ENCODE measurements at regions not wholly inside any gene's neighbourhood (a gene's known extent, or its start where the extent isn't known, plus 50 kb on each side); places are given as distances from the start of the nearest gene placed in this dataset.

DNA sequence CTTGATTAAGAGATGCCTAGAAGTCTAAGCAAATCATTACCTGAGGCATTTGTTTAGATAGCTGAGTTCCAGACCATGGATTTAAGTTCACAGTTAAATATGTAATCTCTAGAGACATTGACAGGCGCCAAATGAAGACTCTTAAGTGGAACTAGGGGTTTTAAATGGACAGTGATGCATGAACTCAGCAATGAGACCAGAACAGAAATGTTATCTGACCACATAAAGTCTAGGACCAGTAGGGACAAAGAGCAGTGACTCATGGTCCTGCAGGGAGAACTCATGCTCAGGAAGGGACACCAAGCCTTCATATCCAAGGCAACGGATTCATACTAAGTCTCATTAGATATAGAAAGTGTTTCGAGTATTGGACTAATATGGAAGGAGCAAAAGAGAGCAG is 152.3 kb downstream of the PPARGC1A start:
- TF ChIP-seq, protein P1, sequence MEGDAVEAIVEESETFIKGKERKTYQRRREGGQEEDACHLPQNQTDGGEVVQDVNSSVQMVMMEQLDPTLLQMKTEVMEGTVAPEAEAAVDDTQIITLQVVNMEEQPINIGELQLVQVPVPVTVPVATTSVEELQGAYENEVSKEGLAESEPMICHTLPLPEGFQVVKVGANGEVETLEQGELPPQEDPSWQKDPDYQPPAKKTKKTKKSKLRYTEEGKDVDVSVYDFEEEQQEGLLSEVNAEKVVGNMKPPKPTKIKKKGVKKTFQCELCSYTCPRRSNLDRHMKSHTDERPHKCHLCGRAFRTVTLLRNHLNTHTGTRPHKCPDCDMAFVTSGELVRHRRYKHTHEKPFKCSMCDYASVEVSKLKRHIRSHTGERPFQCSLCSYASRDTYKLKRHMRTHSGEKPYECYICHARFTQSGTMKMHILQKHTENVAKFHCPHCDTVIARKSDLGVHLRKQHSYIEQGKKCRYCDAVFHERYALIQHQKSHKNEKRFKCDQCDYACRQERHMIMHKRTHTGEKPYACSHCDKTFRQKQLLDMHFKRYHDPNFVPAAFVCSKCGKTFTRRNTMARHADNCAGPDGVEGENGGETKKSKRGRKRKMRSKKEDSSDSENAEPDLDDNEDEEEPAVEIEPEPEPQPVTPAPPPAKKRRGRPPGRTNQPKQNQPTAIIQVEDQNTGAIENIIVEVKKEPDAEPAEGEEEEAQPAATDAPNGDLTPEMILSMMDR (IDR thresholded peaks at IDR 0.05) = no peak
- no peak for TF ChIP-seq POLR2A (IDR thresholded peaks at IDR 0.05)
